Adrenal gland (tissue), 9 donors: ENCODE measurements at regions not wholly inside any gene's neighbourhood (a gene's known extent, or its start where the extent isn't known, plus 50 kb on each side); places are given as distances from the start of the nearest gene placed in this dataset.
"Not testable (repeated sequence)": the region's sequence is repeated elsewhere in the genome, so short reads cannot be mapped to it uniquely, and the experiment has no call there.

ENCODE experiments used
- DNase-seq, 7 donors: peaks; one replicate each; pipeline ENCODE4 v3.0.0-alpha.2; 2019 to 2020
- H3K27ac ChIP-seq, 5 donors: fragments of 200-600 bp; sonication (generic) in 4 of 5; 1 replicate in 3 of 5; 2 replicates in 2 of 5; pipeline versions ENCODE4 v1.5.1 to v1.8.0; 2016 to 2020; ENCODE audit warnings: mild to moderate bottlenecking in 1 of 5
- H3K27me3 ChIP-seq: fragments of 200-600 bp; 2 replicates; pipeline ENCODE4 v1.8.0; 2021
- H3K36me3 ChIP-seq, 2 donors: fragments of 200-600 bp; replicated peaks in 1 of 2; 1 replicate in 1 of 2; 2 replicates in 1 of 2; pipeline versions ENCODE4 v1.5.1 to v1.8.0; 2018 to 2022
- H3K4me1 ChIP-seq, 2 donors: fragments of 200-600 bp; replicated peaks in 1 of 2; 1 replicate in 1 of 2; 2 replicates in 1 of 2; pipeline versions ENCODE4 v1.5.1 to v1.8.0; 2018 to 2021
- H3K4me3 ChIP-seq, 4 donors: fragments of 200-600 bp; sonication (generic) in 3 of 4; one replicate each; pipeline ENCODE4 v1.5.1; 2016 to 2018
- H3K9me3 ChIP-seq, 3 donors: fragments of 200-600 bp; sonication (generic) in 1 of 3; replicated peaks in 1 of 3; 1 replicate in 2 of 3; 2 replicates in 1 of 3; pipeline versions ENCODE4 v1.5.1 to v1.8.0; 2016 to 2021
- CTCF ChIP-seq, 6 experiments: fragments of 450-650 bp in 4 of 6; fragments of 200-600 bp in 2 of 6; sonication (generic) in 1 of 6; IDR thresholded peaks; 1 replicate in 5 of 6; 2 replicates in 1 of 6; pipeline versions ENCODE4 v1.5.1 to v1.8.0; 2016 to 2021; ENCODE audit warnings: antibody characterized with exemption in 6 of 6, mild to moderate bottlenecking in 2 of 6, moderate library complexity in 1 of 6
- POLR2A ChIP-seq, 2 donors: fragments of 450-650 bp; IDR thresholded peaks; one replicate each; pipeline ENCODE4 v1.6.1; 2017; ENCODE audit warnings: antibody characterized with exemption in 2 of 2, mild to moderate bottlenecking in 2 of 2, moderate library complexity in 1 of 2
- WGBS, 4 donors: extraction: QIAGEN DNeasy Blood & Tissue Kit in 2 of 4; methylation state at CpG; one replicate each; pipeline versions ENCODE4 v1.1.5 to v1.1.7; 2013 to 2017; 5-methylcytosine and 5-hydroxymethylcytosine counted together
- intact Hi-C, 2 donors: fragments of 100-400 bp; cut with DNase I; formaldehyde crosslinking; loops; one replicate each; pipeline versions ENCODE4 v1.14.1 to v1.15.0; 2022 to 2023
- donor health status: healthy with polysubstance abuse.
- donor health status: Bipolar disorder and iron deficiency.
- donor health status: DM: yes; HTN: yes; CAD: no.
- donor health status: DM: no; HTN: no; CAD: no.
- donor health status: DM: no; HTN: no; CAD: no.

GRCh38 chr2:215862351-215862771 is 151.0 kb downstream of the MREG start:
- DNase-seq, result no peak
- TF ChIP-seq CTCF (IDR thresholded peaks at IDR 0.05), result no peak
- no peak for TF ChIP-seq POLR2A (IDR thresholded peaks at IDR 0.05)
- Histone ChIP-seq H3K4me3 (no peak overlapping the region), H3K4me1 (no peaks in the 10 kb centered on the region), H3K36me3 (no peaks in the 10 kb centered on the region), H3K9me3 (no peaks in the 10 kb centered on the region), H3K27me3 (no peaks in the 10 kb centered on the region), H3K27ac (no peak overlapping the region)
- intact Hi-C loops, result no loop called here
- 88 to 92% (median 89%) methylated on average over 3 of the region's 3 CpGs for WGBS, 4 donors

GRCh38 chr2:215861607-215862350 is 151.6 kb downstream of the MREG start:
- DNase-seq, result no peak
- intact Hi-C loops, result no loop called here
- no peaks in the 10 kb centered on the region for H3K9me3 ChIP-seq
- H3K4me1 ChIP-seq, result no peaks in the 10 kb centered on the region
- TF ChIP-seq POLR2A (IDR thresholded peaks at IDR 0.05) (no peak), CTCF (IDR thresholded peaks at IDR 0.05) (no peak)
- no peaks in the 10 kb centered on the region for H3K36me3 ChIP-seq
- H3K4me3 ChIP-seq, result no peak overlapping the region
- no peak overlapping the region for H3K27ac ChIP-seq
- 76 to 84% (median 80%) methylated on average over 5 of the region's 5 CpGs for WGBS, 4 donors
- H3K27me3 ChIP-seq, result no peaks in the 10 kb centered on the region

- intact Hi-C loops, result no loop called here
- Histone ChIP-seq H3K4me1 (no peaks in the 10 kb centered on the region), H3K27me3 (no peaks in the 10 kb centered on the region)
Observed at GRCh38 chr2:215856080-215856479, 157.3 kb downstream of the MREG start.

GRCh38 chr2:215855308-215855707 is 158.0 kb downstream of the MREG start:
- H3K9me3 ChIP-seq, H3K4me3 ChIP-seq, intact Hi-C loops, H3K27ac ChIP-seq, H3K4me1 ChIP-seq, H3K27me3 ChIP-seq, DNase-seq, H3K36me3 ChIP-seq: not testable (repeated sequence)
- 60 to 71% (median 63%) methylated on average over 1 of the region's 1 CpG for WGBS, 4 donors

More at GRCh38 chr2:215856080-215856479, 157.3 kb downstream of the MREG start:
- no peaks in the 10 kb centered on the region for H3K9me3 ChIP-seq
- TF ChIP-seq CTCF (IDR thresholded peaks at IDR 0.05) (no peak), POLR2A (IDR thresholded peaks at IDR 0.05) (no peak)
- H3K36me3 ChIP-seq, result no peaks in the 10 kb centered on the region
- no peak for DNase-seq
- H3K27ac ChIP-seq, result no peak overlapping the region
- no peak overlapping the region for H3K4me3 ChIP-seq
- 43 to 61% (median 54%) methylated on average over 2 of the region's 2 CpGs for WGBS, 4 donors

GRCh38 chr2:215854008-215854407 is 159.3 kb downstream of the MREG start:
- Histone ChIP-seq H3K4me1 (peaks cover 0 to 16% of the 10 kb centered on the region in 2 donors), H3K36me3 (no peaks in the 10 kb centered on the region), H3K27ac (no peak overlapping the region), H3K27me3 (no peaks in the 10 kb centered on the region), H3K9me3 (no peaks in the 10 kb centered on the region), H3K4me3 (no peak overlapping the region)
- DNase-seq, result no peak
- intact Hi-C loops, result no loop called here
- TF ChIP-seq CTCF (IDR thresholded peaks at IDR 0.05) (no peak), POLR2A (IDR thresholded peaks at IDR 0.05) (no peak)
- 68 to 93% (median 88%) methylated on average over 2 of the region's 2 CpGs for WGBS, 4 donors
